NCI-H1105 treated with DMSO at 0.1 percent for 48 hours (cell line): ENCODE measurements at regions not wholly inside any gene's neighbourhood (a gene's known extent, or its start where the extent isn't known, plus 50 kb on each side); places are given as distances from the start of the nearest gene placed in this dataset.
"Not testable (repeated sequence)": the region's sequence is repeated elsewhere in the genome, so short reads cannot be mapped to it uniquely, and the experiment has no call there.

Source experiments
- DNase-seq: peaks from one replicate; lab custom pipeline; 2025; lab: John Stamatoyannopoulos, UW

DNA sequence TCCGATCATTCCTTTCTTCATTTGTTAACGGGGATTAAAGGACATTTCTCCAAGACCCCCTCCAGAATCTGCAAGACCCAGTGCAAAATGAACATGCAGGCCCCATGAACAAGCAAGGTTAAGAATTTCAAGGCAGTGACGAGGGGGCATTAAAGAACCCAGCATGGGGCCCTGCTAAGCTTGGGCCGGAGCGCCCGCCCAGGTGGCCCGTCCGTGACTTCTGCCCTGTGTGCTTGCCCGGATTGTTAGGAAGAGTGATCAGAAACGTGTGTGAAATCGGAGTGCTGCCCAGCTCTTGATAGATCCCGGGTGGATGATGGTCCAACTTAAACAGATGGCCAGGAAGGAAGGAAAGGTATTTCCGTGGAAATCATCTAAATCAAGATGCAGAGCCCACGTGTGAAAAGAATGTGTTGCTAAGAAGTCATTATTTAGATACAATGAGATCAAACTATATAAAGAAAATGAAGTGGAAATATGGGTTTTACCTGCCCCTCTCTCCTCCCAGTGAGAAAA lies 213.6 kb downstream of the KLF6 start:
- no peak for DNase-seq

DNA sequence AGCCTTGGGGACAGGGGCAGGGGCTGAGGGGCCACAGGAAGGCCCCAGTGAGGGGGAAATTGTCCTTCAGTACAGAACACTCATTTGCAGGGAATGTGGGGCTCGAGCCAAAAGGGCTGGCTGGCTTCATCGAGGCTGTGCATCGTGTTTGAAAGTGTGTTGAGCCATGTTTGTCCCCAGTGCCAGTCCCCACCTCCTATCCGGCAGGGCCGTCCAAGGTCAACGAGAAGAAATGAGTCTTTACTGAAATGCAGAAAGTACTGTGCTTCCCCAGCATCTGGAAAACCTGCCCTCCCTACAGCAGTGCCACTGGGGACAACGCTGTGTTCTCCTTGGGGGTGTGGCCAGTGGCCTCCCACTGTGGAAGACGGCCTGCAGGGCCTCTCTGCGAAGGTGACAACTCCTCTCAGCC lies 214.1 kb downstream of the KLF6 start:
- no peak for DNase-seq

DNA sequence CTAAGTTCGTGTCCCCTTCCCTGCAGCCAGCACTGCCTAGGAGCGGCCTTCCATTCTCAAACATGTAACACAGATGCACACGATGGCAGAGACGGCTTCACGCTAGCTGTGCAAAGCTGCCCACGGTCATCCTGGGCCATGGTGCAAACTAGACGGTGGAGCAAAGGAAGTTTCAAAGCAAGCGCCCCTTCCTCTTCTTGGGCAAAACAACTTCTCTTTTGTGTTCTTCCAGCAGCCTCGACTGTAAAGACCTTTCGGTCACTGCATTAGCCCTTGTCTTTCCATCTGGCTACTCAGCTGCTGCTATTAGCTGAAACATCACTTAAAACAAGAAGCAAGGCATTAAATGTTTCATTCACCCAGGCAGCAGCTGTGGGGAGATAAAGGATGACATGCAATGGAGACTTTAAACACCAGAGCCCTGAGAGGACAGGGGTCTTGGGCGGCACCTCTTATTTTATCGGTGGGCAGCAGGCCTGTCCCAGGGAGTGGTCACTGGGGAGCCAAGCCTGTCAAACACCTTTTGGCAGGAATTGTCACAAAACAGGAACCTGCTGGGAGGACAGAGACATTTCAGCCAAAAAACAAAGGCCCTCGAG lies 214.8 kb downstream of the KLF6 start:
- no peak for DNase-seq

DNA sequence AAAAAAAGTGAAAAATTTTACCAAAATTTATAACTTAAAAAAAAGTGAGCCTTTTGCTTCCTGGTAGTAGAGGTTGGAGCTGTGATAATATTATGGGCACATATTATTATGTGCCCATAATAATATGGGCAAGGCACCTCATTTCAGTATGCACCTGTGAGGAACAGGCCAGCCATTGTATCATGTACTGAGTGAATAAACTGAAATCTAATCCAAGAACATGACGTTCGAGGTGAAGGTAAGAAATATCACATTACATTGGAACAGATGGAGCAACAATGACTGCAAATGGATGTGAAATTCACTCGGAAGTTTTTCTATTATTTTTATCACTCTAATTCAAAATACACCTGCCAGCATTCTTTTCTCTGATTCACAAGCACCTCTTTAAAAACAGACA lies 216.0 kb downstream of the KLF6 start:
- peak; percentile 43 for DNase-seq

DNA sequence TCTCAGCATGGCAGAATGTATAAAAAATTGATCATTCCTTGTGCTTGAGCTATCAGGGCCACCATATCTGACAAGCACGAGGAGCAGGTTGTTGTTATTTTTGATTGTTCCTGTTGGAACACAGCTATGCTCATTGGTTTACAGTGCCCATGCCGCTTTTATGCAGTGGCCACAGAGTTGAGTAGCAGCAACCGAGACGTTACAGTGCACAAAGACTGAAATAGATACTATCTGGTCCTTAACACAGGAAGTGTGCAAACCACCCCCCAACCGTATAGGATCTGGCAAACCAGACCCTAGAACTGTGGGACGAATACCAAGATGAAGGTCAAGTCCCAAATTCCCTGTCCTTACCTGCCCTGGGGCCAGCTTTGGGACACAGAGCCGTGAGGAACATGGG lies 216.6 kb downstream of the KLF6 start:
- no peak for DNase-seq

DNA sequence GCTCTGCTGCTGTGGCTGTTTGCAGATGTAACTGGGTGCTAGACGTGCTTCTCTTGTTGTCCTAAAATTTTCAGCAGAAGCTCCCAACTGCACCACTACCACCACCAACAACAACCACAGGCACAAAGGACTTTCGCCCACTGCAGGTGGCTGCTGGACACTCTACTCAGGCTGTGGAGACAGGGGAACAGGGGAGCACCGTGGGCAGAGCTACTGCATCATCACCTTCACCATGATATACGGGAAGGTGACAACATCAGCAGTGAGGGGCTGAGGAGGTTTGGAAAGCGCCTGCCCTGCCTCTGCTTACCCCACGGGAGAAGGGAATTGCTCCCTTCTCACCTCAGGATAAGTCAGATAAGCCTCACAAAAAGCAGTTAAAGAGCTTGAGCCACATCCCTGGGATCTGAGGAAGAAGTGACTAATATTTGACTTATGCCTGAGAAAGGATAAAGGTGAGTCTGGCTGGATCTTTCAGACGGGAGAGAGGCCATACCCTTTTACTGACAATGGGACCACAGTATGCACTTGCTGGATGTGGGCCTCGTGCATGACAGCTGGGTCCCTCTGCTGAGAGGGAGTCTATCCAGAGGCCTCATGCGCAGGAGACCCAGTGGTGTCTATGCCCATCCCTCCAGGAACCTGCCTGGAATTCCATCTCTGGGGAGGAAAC lies 217.6 kb downstream of the KLF6 start:
- DNase-seq = no peak

DNA sequence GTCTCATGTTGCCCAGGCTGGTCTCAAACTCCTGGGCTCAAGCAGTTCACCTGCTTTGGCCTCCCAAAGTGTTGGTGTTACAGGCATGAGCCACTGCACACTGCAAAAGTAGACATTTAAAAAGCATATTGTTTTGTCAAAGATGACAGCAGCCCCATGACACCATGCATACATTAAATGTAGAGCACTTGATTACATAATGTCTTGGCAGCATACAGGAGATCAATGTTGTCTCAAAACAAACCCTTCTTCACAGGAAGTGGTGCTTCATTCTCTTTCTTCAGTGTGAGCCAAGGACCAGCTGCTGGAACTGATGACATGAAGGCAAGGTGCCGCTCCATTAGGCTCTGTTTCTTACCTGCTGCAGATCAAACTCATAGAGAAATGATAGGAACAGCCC lies 218.4 kb downstream of the KLF6 start:
- no peak for DNase-seq

DNA sequence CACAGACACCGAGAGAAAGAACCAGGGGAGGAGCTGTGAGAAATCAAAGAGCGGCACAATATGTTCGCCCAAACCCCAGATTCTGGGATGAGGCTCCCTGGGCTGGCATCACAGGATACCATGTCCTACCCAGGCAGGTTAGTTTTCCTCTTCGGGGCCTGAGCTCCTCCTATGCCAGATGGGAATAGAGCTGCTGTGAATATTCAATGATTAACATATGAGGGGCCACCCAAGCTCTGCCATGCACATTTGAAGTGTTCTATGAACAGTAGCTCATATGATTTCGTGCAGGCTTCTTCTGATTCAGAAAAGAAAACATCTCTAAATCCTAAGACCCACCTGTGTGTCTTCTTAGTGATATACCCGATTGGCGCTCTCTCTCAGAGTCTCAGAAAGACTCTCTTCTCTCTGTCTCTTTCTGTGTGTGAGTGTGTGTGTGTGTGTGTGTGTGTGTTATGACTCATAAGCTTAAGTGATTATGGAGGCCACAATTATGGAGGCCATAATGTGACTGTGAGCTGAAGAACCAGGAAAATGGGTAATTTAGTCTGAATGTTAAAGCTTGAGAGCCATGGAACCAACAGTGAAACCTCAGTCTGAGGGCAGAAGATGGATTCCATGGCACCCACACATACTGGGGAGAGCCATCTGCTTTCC lies 220.5 kb downstream of the KLF6 start:
- no peak for DNase-seq

DNA sequence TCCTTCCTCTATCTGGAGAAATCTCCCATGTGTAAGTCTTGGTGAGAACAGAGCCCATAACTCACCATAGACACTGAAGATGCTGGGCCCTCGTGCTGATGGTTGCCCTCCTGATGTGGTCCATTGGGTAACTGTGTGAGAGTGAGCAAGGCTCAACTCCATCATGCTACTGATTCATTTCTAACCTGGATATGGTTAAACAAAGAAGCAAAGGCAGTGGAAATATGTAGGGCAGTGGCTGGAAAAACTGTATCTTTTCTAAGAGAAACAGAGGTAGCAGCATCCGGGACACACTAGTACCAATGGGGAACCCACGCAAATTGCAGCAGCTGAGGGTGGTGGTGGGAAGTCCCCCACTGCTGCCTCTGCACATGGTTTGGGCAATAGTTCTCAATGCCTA lies 221.7 kb downstream of the KLF6 start:
- DNase-seq = no peak

DNA sequence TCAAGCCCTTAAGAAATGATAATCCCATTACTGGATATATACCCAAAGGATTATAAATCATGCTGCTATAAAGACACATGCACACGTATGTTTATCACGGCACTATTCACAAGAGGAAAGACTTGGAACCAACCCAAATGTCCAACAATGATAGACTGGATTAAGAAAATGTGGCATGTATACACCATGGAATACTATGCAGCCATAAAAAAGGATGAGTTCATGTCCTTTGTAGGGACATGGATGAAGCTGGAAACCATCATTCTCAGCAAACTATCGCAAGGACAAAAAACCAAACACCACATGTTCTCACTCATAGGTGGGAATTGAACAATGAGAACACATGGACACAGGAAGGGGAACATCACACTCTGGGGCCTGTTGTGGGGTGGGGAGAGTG lies 224.4 kb downstream of the KLF6 start:
- DNase-seq = not testable (repeated sequence)

DNA sequence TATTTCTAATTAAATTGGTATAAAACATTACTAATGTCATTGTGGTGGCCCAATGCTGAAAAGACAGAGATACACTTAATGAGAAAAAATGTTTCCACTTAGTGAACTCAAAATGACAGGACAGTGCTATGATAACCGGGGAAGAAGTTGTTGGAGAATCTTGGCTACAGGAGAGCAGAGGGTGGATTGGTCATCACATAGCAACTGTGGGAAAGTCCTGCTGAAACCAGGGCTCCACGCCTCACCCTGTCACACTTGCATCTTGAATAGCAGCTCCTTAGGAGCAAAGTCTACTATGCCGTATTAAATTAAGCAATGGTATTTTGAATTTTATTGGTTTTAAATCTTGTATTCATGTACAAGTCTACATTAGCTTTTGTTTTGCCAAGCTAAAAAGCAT lies 225.5 kb downstream of the KLF6 start:
- DNase-seq = no peak

DNA sequence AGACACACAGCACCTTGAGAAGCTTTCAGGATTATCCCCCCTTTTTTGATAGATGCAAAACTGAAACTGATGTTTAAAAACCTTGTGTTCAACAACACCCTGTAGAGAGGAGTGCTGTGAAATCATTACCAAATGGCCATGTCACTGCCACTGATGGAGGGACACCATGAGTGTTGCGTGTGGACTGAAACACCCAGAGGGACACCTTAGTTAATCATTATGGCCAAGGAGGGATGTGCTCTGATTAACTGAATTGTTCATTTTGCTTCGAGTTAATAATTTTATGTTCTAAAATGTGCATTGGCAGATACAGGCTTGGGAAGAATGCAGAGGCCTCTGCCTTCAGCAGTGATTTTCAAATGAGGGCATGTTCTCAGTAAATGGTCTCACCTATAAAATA lies 226.0 kb downstream of the KLF6 start:
- no peak for DNase-seq

DNA sequence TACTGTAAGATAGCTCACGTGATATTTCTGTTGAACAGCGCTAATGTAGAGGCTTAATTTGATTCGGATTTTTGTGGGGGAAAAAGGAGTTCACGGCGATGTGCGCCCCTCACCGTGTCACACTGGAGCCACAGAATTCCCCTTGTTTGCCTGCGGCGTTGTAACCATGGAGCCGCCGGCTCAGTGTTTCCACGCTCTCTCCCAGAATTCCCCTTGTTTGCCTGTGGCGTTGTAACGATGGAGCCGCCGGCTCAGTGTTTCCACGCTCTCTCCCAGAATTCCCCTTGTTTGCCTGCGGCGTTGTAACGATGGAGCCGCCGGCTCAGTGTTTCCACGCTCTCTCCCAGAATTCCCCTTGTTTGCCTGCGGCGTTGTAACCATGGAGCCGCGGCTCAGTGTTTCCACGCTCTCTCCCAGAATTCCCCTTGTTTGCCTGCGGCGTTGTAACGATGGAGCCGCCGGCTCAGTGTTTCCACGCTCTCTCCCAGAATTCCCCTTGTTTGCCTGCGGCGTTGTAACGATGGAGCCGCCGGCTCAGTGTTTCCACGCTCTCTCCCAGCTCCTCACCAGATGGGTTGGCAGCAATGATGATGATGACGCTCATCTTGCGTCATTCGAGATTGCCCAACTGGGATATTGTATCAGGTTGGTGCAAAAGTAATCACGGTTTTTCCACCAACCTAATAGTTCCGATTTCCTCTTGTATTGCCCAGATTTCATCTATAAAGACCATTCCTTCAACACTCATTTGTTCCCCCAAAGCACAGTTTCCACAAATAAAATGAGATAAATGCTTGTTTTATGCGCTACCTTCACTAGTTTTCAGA lies 228.6 kb downstream of the KLF6 start:
- not testable (repeated sequence) for DNase-seq

DNA sequence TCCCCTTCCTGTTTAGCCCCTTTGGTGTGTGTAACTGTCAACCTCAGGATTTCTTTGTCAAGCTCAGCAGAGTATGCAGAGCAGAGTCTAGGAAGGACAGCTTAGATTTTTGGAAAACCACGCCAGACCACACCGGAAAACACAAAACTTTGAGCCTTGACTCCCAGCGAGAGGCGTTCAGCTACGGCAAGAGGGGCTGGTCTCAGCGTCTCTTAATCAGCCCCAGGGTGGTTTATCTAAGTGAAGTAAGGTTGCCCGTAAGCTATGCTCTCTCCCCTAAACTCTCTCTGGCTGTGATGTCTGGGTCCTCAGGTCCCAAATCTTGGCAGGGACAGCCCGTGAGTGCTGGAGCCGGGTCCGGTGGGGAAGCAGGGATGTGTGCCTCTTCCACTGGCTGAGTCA lies 230.9 kb downstream of the KLF6 start:
- DNase-seq = no peak

DNA sequence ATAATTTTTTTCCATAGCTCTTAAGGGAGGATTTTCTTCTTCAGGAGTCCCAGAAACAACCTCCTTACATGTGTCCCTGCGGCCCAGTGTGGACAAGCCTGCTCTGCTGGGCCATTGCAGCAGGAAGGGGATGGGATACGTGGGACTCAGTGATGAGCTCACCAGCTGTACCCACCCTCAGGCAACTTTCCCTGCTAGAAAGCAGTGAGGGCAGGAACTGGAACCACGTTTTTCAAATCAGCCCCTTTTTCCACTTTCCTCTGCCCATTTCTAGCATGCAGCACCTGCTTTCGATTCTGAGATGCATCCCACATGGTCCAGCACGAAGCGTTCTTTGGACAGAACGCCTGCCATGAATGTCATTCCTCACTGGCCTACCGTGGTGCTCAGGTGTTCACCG lies 232.7 kb downstream of the KLF6 start:
- DNase-seq = no peak

DNA sequence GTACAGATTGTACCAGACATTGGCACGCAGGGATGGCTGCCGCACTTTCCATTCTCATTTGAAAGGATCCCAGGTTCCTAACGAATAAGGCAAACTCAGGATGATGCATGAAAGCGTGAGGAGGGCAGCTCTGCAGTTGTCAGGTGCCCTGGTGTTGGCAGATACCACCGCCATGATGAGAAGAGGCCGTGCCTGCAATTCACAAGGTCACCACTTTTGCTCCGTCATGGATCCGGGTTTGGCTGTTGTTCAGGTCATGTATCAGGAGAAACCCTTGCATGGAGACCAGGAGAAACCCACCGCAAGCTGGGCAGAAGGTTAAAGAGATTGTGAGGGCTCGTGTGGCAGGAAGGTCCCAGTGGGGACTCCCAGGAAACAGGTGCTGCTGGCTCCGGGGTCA lies 233.2 kb downstream of the KLF6 start:
- no peak for DNase-seq

DNA sequence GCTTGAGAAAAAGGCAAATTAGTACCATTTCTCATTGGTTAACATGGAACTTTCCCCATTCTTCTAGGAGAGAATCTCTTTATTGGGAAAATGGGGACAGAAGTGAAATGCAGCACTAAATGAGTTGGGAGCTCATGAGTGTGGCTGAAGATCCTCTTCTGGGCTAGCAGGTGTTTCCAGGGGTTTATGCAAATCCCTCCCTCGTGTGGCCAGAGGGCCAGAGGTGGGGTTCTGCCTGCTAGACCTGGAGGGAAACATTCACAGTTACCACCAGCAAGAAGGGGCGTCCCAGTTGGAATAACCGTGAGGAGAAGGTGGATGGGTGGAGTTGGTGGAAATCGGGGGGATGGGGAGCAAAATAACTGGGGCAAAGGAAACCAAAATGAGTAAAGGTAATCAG lies 235.9 kb downstream of the KLF6 start:
- no peak for DNase-seq

DNA sequence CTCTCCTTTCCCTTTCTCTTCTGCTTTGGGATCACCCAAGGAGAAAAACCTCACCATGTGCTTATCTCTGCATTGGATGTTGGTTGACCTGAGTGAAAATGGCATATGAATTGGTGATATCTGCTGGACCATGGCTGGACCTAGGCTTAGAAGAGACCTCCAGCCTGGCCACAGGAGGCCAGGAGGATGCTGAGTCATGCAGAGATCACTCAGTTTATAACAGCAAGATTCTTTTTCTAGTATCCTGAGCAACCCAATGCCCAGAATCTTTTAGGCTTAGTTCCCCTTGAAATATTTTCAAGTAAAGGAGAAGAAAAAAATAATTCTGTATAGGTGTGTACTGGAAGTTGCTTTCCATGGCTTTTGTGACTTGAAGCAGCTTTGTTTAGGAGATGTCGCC lies 236.3 kb downstream of the KLF6 start:
- no peak for DNase-seq

DNA sequence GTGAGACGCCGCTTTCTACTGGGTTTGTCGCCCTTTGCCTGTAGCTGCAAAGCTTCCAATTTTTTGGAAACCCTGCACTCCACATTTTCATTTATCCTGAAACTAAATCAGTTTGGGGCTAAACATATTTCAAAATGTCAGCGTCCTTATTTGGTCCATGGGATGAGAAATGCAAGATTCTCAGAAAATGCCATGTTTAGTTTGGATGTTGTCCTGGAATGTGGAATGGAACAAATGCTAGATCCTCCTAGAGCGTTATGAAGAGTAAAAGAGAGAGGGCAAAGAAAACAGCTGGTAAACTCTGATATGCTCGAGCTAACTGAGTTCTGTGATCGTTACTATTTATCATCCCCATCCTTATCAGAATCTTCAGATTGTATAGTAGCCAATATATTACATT lies 236.9 kb downstream of the KLF6 start:
- no peak for DNase-seq

DNA sequence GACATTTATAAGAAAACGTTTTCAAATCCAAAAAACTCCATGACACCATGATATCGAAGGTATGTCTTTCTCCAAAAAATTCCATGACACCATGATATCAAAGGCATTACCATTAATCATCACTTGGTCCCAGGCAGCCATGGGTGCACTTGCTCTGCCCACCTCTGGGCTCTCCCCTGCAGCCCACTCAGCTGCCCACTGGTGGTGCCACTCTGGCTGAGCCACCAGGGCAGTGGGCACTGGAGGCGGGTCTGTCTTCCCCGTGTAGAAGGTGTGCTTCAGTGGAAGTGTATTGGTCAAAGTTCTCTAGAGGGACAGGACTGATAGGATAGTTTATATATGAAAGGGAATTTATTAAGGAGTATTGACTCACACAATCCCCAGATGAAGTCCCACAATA lies 240.4 kb downstream of the KLF6 start:
- no peak for DNase-seq

DNA sequence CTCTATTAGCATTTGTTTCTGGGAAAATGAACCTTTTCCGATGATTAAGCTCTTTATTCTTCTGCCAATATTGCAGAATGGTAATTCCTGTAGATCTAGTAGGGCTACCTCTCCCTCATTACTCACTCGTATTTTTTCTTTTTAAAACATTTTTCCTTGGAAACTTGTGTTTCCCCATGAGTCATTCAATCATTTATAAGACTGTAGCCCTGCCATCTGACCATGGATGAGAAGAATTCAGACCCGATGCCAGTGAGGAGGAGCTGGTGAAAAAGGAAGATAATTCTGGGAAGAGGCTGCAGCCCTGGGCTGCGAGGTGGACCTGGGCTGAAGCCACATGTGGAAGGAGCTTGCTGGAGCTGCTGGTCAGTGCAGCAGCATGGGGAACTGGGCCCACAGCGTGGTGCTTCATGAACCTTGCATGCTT lies 242.8 kb downstream of the KLF6 start:
- no peak for DNase-seq

DNA sequence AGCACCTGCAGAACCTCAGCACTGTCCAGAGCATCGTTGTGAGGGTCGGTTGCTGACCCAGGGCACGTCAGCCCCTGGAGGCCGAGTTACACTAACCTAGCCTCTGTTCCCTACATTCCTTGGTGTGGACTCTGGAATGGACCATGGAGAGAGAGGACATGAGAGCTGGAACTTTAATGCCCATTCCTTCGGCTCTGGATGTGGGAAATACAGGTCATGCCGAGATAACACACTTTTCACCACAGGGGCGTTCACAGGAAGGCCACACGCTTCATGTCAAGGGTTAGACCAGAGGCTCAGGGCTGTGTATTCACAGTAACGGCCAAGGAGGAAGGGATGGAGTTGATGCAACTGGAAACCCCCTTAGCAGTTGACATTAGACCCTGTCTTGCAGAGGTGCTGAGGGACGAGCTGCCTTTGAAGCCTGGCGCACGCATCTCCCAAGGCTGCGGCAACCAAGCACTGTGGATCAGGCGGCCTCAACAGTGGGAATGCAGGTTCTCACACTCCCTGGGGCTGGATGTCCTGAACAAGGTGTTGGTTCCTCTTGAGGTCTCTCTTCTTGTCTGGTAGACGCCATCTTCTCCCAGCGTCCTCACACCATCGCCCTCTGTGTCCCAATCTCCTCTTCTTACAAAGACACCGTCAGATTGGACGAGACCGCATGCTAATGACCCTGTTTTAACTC lies 245.2 kb downstream of the KLF6 start:
- DNase-seq = no peak
